ENCODE measurements at regions not wholly inside any gene's neighbourhood (a gene's known extent, or its start where the extent isn't known, plus 50 kb on each side); places are given as distances from the start of the nearest gene placed in this dataset.

GRCh38 chr2:220588148-220588547 lies 960.7 kb downstream of the SLC4A3 start:
- Histone ChIP-seq H3K9me2 (ENCODE audit: low read depth, low read length) (no peaks in the 10 kb centered on the region), H3K4me2 (ENCODE audit: low read length) (no peak overlapping the region), H4K20me1 (ENCODE audit: insufficient read depth, low read length) (no peaks in the 10 kb centered on the region), H3K27me3 (ENCODE audit: insufficient read depth, low read length) (no peaks in the 10 kb centered on the region), H3K79me2 (ENCODE audit: insufficient read depth, low read length) (no peaks in the 10 kb centered on the region), H3F3A (ENCODE audit: insufficient read depth, low read length) (no peaks in the 10 kb centered on the region), H3K9me3 (ENCODE audit: low read length) (no peaks in the 10 kb centered on the region), H3K4me3 (ENCODE audit: low read depth, low read length, poor library complexity, severe bottlenecking) (no peak overlapping the region), H3K27ac (ENCODE audit: low read depth, low read length, poor library complexity, severe bottlenecking) (no peak overlapping the region), H3K36me3 (ENCODE audit: insufficient read depth, low read length) (no peaks in the 10 kb centered on the region), H3K9ac (ENCODE audit: low read length) (no peak overlapping the region), H3K4me1 (ENCODE audit: insufficient read depth, low read length, severe bottlenecking) (no peaks in the 10 kb centered on the region), H2AFZ (ENCODE audit: low read length) (no peak overlapping the region)
- no peak for TF ChIP-seq EZH2 (IDR thresholded peaks at IDR 0.05; ENCODE audit: borderline replicate concordance, low read length)
- TF ChIP-seq, protein P1, sequence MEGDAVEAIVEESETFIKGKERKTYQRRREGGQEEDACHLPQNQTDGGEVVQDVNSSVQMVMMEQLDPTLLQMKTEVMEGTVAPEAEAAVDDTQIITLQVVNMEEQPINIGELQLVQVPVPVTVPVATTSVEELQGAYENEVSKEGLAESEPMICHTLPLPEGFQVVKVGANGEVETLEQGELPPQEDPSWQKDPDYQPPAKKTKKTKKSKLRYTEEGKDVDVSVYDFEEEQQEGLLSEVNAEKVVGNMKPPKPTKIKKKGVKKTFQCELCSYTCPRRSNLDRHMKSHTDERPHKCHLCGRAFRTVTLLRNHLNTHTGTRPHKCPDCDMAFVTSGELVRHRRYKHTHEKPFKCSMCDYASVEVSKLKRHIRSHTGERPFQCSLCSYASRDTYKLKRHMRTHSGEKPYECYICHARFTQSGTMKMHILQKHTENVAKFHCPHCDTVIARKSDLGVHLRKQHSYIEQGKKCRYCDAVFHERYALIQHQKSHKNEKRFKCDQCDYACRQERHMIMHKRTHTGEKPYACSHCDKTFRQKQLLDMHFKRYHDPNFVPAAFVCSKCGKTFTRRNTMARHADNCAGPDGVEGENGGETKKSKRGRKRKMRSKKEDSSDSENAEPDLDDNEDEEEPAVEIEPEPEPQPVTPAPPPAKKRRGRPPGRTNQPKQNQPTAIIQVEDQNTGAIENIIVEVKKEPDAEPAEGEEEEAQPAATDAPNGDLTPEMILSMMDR (IDR thresholded peaks at IDR 0.05; ENCODE audit: low read length), result no peak

DNA sequence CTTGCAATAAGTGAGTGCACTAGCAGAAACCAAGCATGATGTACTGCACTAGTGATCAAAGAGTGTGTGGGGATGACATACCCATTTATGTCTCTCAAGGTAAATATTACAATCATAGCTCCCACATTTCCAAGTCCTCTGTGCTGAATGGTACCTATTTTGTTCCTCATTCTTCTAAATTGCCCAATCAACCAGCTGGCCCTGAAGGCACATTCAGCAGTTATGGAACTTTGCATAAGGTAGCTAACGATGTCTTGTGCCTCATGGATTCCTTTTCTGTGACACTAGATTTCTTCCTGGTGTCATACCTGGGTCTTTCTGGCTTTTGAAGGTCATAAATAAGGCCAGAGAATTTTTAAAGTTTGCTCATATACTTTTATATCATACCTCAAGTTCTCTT lies 963.0 kb downstream of the SLC4A3 start:
- Histone ChIP-seq H4K20me1 (ENCODE audit: insufficient read depth, low read length) (no peaks in the 10 kb centered on the region), H3F3A (ENCODE audit: insufficient read depth, low read length) (no peaks in the 10 kb centered on the region), H3K4me3 (ENCODE audit: low read depth, low read length, poor library complexity, severe bottlenecking) (no peak overlapping the region), H3K9ac (ENCODE audit: low read length) (no peak overlapping the region), H3K9me2 (ENCODE audit: low read depth, low read length) (no peaks in the 10 kb centered on the region), H3K27me3 (ENCODE audit: insufficient read depth, low read length) (no peaks in the 10 kb centered on the region), H2AFZ (ENCODE audit: low read length) (no peak overlapping the region), H3K4me1 (ENCODE audit: insufficient read depth, low read length, severe bottlenecking) (no peaks in the 10 kb centered on the region), H3K36me3 (ENCODE audit: insufficient read depth, low read length) (no peaks in the 10 kb centered on the region), H3K4me2 (ENCODE audit: low read length) (no peak overlapping the region), H3K27ac (ENCODE audit: low read depth, low read length, poor library complexity, severe bottlenecking) (no peak overlapping the region), H3K79me2 (ENCODE audit: insufficient read depth, low read length) (no peaks in the 10 kb centered on the region), H3K9me3 (ENCODE audit: low read length) (no peaks in the 10 kb centered on the region)
- TF ChIP-seq, protein P1 (IDR thresholded peaks at IDR 0.05; ENCODE audit: low read length), result no peak
- no peak for TF ChIP-seq EZH2 (IDR thresholded peaks at IDR 0.05; ENCODE audit: borderline replicate concordance, low read length)

DNA sequence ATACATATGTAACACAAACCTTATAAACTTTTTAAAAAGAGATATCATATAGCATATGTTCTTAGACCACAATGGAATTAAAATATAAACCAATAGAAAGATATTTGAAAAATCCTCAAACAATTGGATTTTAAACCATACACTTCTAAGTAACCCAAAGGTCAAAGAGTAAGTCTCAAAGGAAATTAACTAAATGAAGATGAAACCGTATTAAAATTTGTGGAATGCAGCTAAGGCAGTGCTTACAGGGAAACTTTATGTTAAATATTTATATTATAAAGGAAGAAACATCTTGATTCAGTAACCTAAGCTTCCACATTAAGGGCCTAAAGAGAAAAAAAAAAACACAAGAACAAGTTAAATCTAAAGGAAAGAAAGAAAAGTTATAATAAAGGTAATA lies 966.1 kb downstream of the SLC4A3 start:
- Histone ChIP-seq H3K27ac (ENCODE audit: low read depth, low read length, poor library complexity, severe bottlenecking) (no peak overlapping the region), H3K36me3 (ENCODE audit: insufficient read depth, low read length) (no peaks in the 10 kb centered on the region), H3K9me2 (ENCODE audit: low read depth, low read length) (no peaks in the 10 kb centered on the region), H3K9me3 (ENCODE audit: low read length) (no peaks in the 10 kb centered on the region), H3K4me1 (ENCODE audit: insufficient read depth, low read length, severe bottlenecking) (no peaks in the 10 kb centered on the region), H2AFZ (ENCODE audit: low read length) (no peak overlapping the region), H3K4me3 (ENCODE audit: low read depth, low read length, poor library complexity, severe bottlenecking) (no peak overlapping the region), H3K79me2 (ENCODE audit: insufficient read depth, low read length) (no peaks in the 10 kb centered on the region), H4K20me1 (ENCODE audit: insufficient read depth, low read length) (no peaks in the 10 kb centered on the region), H3F3A (ENCODE audit: insufficient read depth, low read length) (no peaks in the 10 kb centered on the region), H3K27me3 (ENCODE audit: insufficient read depth, low read length) (no peaks in the 10 kb centered on the region), H3K9ac (ENCODE audit: low read length) (no peak overlapping the region), H3K4me2 (ENCODE audit: low read length) (no peak overlapping the region)
- TF ChIP-seq EZH2 (IDR thresholded peaks at IDR 0.05; ENCODE audit: borderline replicate concordance, low read length), result no peak
- TF ChIP-seq, protein P1 (IDR thresholded peaks at IDR 0.05; ENCODE audit: low read length), result no peak

Measured in OCI-LY1 (cell line).